A549 (cell line): ENCODE measurements at regions not wholly inside any gene's neighbourhood (a gene's known extent, or its start where the extent isn't known, plus 50 kb on each side); places are given as distances from the start of the nearest gene placed in this dataset.

Source experiments
- CTCF ChIP-seq: fragments of >200 bp; sonication (Bioruptor Twin); formaldehyde crosslinking; IDR thresholded peaks from 3 replicates; pipeline ENCODE4 v1.5.1; 2016
- HDAC2 ChIP-seq: fragments of 200-600 bp; sonication (generic); IDR thresholded peaks from 2 replicates; pipeline ENCODE4 v1.6.1; 2016
- MYC ChIP-seq: IDR thresholded peaks from 2 replicates; pipeline ENCODE4 v1.6.1; 2012; ENCODE audit warnings: mild to moderate bottlenecking, inconsistent platforms, low read length, improper control_type of control experiment, borderline replicate concordance
- PHF8 ChIP-seq: fragments of 200-600 bp; sonication (generic); IDR thresholded peaks from 2 replicates; pipeline ENCODE4 v1.6.1; 2016; ENCODE audit warnings: low read depth, mild to moderate bottlenecking, antibody characterized with exemption, moderate library complexity, borderline replicate concordance
- POLR2A ChIP-seq: IDR thresholded peaks from 2 replicates; pipeline ENCODE4 v1.6.1; 2012; ENCODE audit warnings: mild to moderate bottlenecking, low read length
- SMC3 ChIP-seq: fragments of >200 bp; sonication (Bioruptor Twin); formaldehyde crosslinking; IDR thresholded peaks from 3 replicates; pipeline ENCODE4 v1.6.1; 2018; ENCODE audit warnings: inconsistent platforms
- ZFP36 ChIP-seq: fragments of 450-650 bp; IDR thresholded peaks from 2 replicates; pipeline ENCODE4 v1.6.1; 2014; ENCODE audit warnings: borderline replicate concordance; ENCODE audit not compliant: partially characterized antibody

GRCh38 chr14:66295386-66295785 is 190.8 kb upstream of the CCDC196 start:
- TF ChIP-seq PHF8 (no peak), CTCF (no peak), SMC3 (no peak), MYC (no peak), ZFP36 (no peak), POLR2A (no peak), HDAC2 (no peak)
